GM12872 (cell line): ENCODE measurements at regions not wholly inside any gene's neighbourhood (a gene's known extent, or its start where the extent isn't known, plus 50 kb on each side); places are given as distances from the start of the nearest gene placed in this dataset.

Experiments
- CTCF ChIP-seq: IDR thresholded peaks from 3 replicates; pipeline ENCODE4 v1.5.1; 2011; ENCODE audit warnings: low read depth, mild to moderate bottlenecking, low read length, moderate library complexity; ENCODE audit not compliant: insufficient read depth

GRCh38 chr4:33512397-33512796 is 2731.9 kb downstream of the ARAP2 start:
- no peak for TF ChIP-seq CTCF

GRCh38 chr4:33518856-33519255 is 2725.5 kb downstream of the ARAP2 start:
- no peak for TF ChIP-seq CTCF

- TF ChIP-seq CTCF, result no peak
Observed at GRCh38 chr4:33532821-33533220, 2711.5 kb downstream of the ARAP2 start.

GRCh38 chr4:33536898-33537297 is 2707.4 kb downstream of the ARAP2 start:
- TF ChIP-seq CTCF, result no peak

GRCh38 chr4:33537527-33537926 is 2706.8 kb downstream of the ARAP2 start:
- TF ChIP-seq CTCF, result no peak

GRCh38 chr4:33543941-33544450 is 2700.3 kb downstream of the ARAP2 start:
- TF ChIP-seq CTCF, result no peak

GRCh38 chr4:33551244-33551643 is 2693.1 kb downstream of the ARAP2 start:
- TF ChIP-seq CTCF, result no peak

GRCh38 chr4:33561259-33561658 is 2683.1 kb downstream of the ARAP2 start:
- TF ChIP-seq CTCF, result no peak
